Esophagus muscularis mucosa (tissue), 4 donors: ENCODE measurements at regions not wholly inside any gene's neighbourhood (a gene's known extent, or its start where the extent isn't known, plus 50 kb on each side); places are given as distances from the start of the nearest gene placed in this dataset.

Experiments
- DNase-seq: peaks from one replicate; pipeline ENCODE4 v3.0.0-alpha.2; 2017; ENCODE audit errors: extremely low spot score
- H3K27ac ChIP-seq, 4 donors: fragments of 200-600 bp; sonication (generic); replicated peaks in 1 of 4; 1 replicate in 3 of 4; 2 replicates in 1 of 4; pipeline ENCODE4 v1.5.1; 2016 to 2019; ENCODE audit warnings: mild to moderate bottlenecking in 1 of 4
- H3K27me3 ChIP-seq, 4 donors: fragments of 200-600 bp; sonication (generic); one replicate each; pipeline versions ENCODE4 v1.5.1 to v1.6.0; 2016 to 2019
- H3K36me3 ChIP-seq, 4 donors: fragments of 200-600 bp; sonication (generic); one replicate each; pipeline ENCODE4 v1.5.1; 2016 to 2019
- H3K4me1 ChIP-seq, 4 donors: fragments of 200-600 bp; sonication (generic); one replicate each; pipeline ENCODE4 v1.5.1; 2016 to 2019
- H3K4me3 ChIP-seq, 4 donors: fragments of 200-600 bp; sonication (generic); 1 replicate in 2 of 4; 2 replicates in 2 of 4; pipeline ENCODE4 v1.5.1; 2016 to 2019; ENCODE audit warnings: mild to moderate bottlenecking in 4 of 4, moderate library complexity in 1 of 4
- H3K9me3 ChIP-seq, 4 donors: fragments of 200-600 bp; sonication (generic); 1 replicate in 3 of 4; 2 replicates in 1 of 4; pipeline ENCODE4 v1.5.1; 2016 to 2019
- CTCF ChIP-seq, 3 experiments: fragments of 200-600 bp in 2 of 3; fragments of 450-650 bp in 1 of 3; sonication (generic) in 2 of 3; IDR thresholded peaks; one replicate each; pipeline ENCODE4 v1.5.1; 2017 to 2019; ENCODE audit warnings: antibody characterized with exemption in 3 of 3, mild to moderate bottlenecking in 2 of 3, moderate library complexity in 1 of 3
- EP300 ChIP-seq: sonication (generic); formaldehyde crosslinking; IDR thresholded peaks from one replicate; pipeline ENCODE4 v1.6.1; 2017; ENCODE audit warnings: antibody characterized with exemption
- POLR2A ChIP-seq: fragments of 450-650 bp; IDR thresholded peaks from one replicate; pipeline ENCODE4 v1.6.1; 2017; ENCODE audit warnings: antibody characterized with exemption, moderate library complexity, mild to moderate bottlenecking, low read depth
- POLR2AphosphoS5 ChIP-seq, 2 donors: sonication (generic); formaldehyde crosslinking; IDR thresholded peaks; one replicate each; pipeline ENCODE4 v1.6.1; 2017; ENCODE audit warnings: antibody characterized with exemption in 2 of 2
- WGBS: methylation state at CpG from one replicate; pipeline ENCODE4 v1.1.5; 2018; 5-methylcytosine and 5-hydroxymethylcytosine counted together
- intact Hi-C: fragments of 100-400 bp; cut with DNase I; formaldehyde crosslinking; loops from one replicate; pipeline ENCODE4 v1.15.1; 2023

DNA sequence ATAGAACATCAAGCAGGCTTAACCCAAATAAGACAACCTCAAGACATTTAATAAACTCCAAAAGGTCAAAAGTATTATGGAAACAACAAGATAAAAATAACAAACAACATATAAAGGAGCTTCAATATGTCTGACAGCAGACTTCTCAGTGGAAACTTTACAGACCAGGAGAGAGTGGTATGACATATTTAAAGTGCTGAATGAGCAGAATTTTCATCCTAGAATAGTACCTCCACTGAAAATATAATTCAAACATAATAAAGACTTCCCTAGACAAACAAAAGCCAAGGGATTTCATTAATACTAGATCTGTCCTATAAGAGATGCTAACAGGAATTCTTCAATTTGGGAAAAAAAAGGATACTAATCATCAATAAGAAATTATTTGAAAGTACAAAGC, 1005.0 kb downstream of the TMTC2 start:
- H3K27ac ChIP-seq, result no peak overlapping the region
- H3K4me1 ChIP-seq, result no peaks in the 10 kb centered on the region
- peaks cover 0 to 4% (median 0%) of the 10 kb centered on the region in 4 donors for H3K9me3 ChIP-seq
- TF ChIP-seq EP300 (no peak), CTCF (IDR thresholded peaks at IDR 0.05) (no peak), POLR2A (no peak), POLR2AphosphoS5 (IDR thresholded peaks at IDR 0.05) (no peak)
- intact Hi-C loops, result no loop called here
- no peaks in the 10 kb centered on the region for H3K27me3 ChIP-seq
- no peak for DNase-seq
- no peak overlapping the region for H3K4me3 ChIP-seq
- no peaks in the 10 kb centered on the region for H3K36me3 ChIP-seq

DNA sequence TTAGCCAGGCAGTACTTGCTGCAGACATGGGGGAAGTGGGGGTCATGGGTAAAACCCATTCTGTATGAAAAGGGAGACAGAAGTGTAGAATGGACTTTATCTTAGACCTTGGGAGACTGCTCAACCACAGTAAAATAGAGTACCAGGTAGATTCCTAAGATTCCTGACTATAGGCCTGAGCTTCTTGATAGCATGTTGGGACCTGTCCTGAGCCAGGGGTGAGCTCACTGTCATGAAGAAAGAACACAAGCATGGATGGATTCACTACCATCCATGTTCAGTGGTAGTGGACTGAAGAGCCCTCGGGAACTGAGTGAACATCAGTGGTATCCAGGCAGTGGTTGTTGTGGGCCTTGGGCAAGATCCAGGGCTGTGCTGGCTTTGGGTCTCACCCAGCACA, 1003.8 kb downstream of the TMTC2 start:
- intact Hi-C loops, result no loop called here
- H3K36me3 ChIP-seq, result no peaks in the 10 kb centered on the region
- H3K9me3 ChIP-seq, result peaks cover 0 to 4% (median 0%) of the 10 kb centered on the region in 4 donors
- no peaks in the 10 kb centered on the region for H3K27me3 ChIP-seq
- H3K4me3 ChIP-seq, result no peak overlapping the region
- WGBS, result 92% methylated on average over 1 of the region's 1 CpG
- no peaks in the 10 kb centered on the region for H3K4me1 ChIP-seq
- H3K27ac ChIP-seq, result no peak overlapping the region
- TF ChIP-seq POLR2AphosphoS5 (IDR thresholded peaks at IDR 0.05) (no peak), POLR2A (no peak), EP300 (no peak), CTCF (IDR thresholded peaks at IDR 0.05) (no peak)
- DNase-seq, result no peak

GRCh38 chr12:83689333-83689732, 1002.6 kb downstream of the TMTC2 start:
- 97% methylated on average over 2 of the region's 2 CpGs for WGBS
- H3K36me3 ChIP-seq, result no peaks in the 10 kb centered on the region
- no peak for DNase-seq
- intact Hi-C loops, result no loop called here
- no peaks in the 10 kb centered on the region for H3K4me1 ChIP-seq
- H3K4me3 ChIP-seq, result no peak overlapping the region
- TF ChIP-seq CTCF (IDR thresholded peaks at IDR 0.05) (no peak), EP300 (no peak), POLR2AphosphoS5 (IDR thresholded peaks at IDR 0.05) (no peak), POLR2A (no peak)
- no peak overlapping the region for H3K27ac ChIP-seq
- H3K27me3 ChIP-seq, result no peaks in the 10 kb centered on the region
- H3K9me3 ChIP-seq, result no peaks in the 10 kb centered on the region

DNA sequence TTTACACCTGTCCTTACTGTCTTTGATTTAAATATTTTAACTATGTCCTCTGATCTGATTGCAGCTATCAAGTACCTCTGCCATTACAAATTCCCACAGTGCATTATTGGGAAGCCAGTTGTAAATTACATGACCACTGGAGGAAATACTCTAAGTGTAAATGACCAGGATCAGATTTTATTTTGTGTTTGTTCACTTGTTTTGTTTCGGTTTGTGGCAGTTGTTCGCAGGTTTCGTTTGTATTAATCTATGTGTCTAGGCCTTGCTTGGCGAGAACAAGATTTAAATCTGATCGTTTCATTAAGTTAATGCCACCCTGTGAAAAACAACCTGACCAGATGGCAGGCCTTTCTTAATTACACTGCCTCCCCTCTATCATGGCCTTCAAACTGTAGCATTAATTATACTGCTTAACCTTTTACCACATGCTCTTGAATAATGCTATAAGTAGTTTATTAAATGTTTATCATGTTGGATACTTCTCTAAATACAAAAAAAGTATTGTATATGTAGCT, 990.1 kb downstream of the TMTC2 start:
- intact Hi-C loops, result no loop called here
- TF ChIP-seq POLR2A (no peak), CTCF (IDR thresholded peaks at IDR 0.05) (no peak), EP300 (no peak), POLR2AphosphoS5 (IDR thresholded peaks at IDR 0.05) (no peak)
- Histone ChIP-seq H3K4me3 (no peak overlapping the region), H3K27ac (no peak overlapping the region), H3K4me1 (no peaks in the 10 kb centered on the region), H3K36me3 (no peaks in the 10 kb centered on the region), H3K27me3 (no peaks in the 10 kb centered on the region), H3K9me3 (no peaks in the 10 kb centered on the region)
- no peak for DNase-seq
- 97% methylated on average over 5 of the region's 5 CpGs for WGBS

DNA sequence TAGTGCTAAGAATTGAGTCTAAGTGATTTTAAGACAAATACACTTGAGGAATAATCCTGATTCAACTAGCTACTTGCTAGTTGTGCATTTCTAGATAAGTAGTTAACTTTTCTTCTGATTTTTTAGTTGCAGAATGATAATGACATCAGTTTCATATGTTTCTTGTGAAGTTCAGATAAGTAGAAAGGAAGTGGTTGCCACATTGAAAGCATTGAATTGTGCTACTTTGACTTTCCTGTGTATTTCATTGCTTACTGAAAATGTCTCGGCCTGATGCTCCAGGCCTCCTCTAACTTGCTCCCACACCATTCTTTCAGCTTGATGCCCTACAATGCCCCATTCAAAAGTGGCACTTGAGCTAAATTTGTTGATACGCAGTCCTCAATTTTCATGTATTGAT, 980.0 kb downstream of the TMTC2 start:
- Histone ChIP-seq H3K9me3 (no peaks in the 10 kb centered on the region), H3K27me3 (no peaks in the 10 kb centered on the region), H3K4me3 (no peak overlapping the region), H3K27ac (no peak overlapping the region), H3K36me3 (no peaks in the 10 kb centered on the region), H3K4me1 (no peaks in the 10 kb centered on the region)
- TF ChIP-seq CTCF (IDR thresholded peaks at IDR 0.05) (no peak), POLR2AphosphoS5 (IDR thresholded peaks at IDR 0.05) (no peak), POLR2A (no peak), EP300 (no peak)
- WGBS, result 73% methylated on average over 2 of the region's 2 CpGs
- DNase-seq, result no peak
- intact Hi-C loops, result no loop called here
